ENCODE measurements at regions not wholly inside any gene's neighbourhood (a gene's known extent, or its start where the extent isn't known, plus 50 kb on each side); places are given as distances from the start of the nearest gene placed in this dataset.

GRCh38 chr12:84089356-84089755 lies 823.2 kb downstream of the SLC6A15 start:
- no peak for TF ChIP-seq CTCF (IDR thresholded peaks at IDR 0.05; ENCODE audit: low read length)
- TF ChIP-seq EZH2 (IDR thresholded peaks at IDR 0.05; ENCODE audit: borderline replicate concordance, low read length): no peak
